Hepatocyte (in vitro differentiated cells): ENCODE measurements at regions not wholly inside any gene's neighbourhood (a gene's known extent, or its start where the extent isn't known, plus 50 kb on each side); places are given as distances from the start of the nearest gene placed in this dataset.
"Not testable (repeated sequence)": the region's sequence is repeated elsewhere in the genome, so short reads cannot be mapped to it uniquely, and the experiment has no call there.

Source experiments
- DNase-seq: peaks from one replicate; pipeline ENCODE4 v3.0.0-alpha.2; 2016; ENCODE audit warnings: low spot score
- H2AFZ ChIP-seq: fragments of 200-600 bp; sonication (generic); 2 replicates; pipeline ENCODE4 v1.6.0; 2016; ENCODE audit warnings: antibody characterized with exemption, mild to moderate bottlenecking
- H3K27ac ChIP-seq: fragments of 200-600 bp; sonication (generic); 2 replicates; pipeline ENCODE4 v1.5.1; 2016; ENCODE audit warnings: mild to moderate bottlenecking
- H3K27me3 ChIP-seq: fragments of 200-600 bp; sonication (generic); 2 replicates; pipeline ENCODE4 v1.6.1; 2016
- H3K36me3 ChIP-seq: fragments of 200-600 bp; sonication (generic); replicated peaks from 2 replicates; pipeline ENCODE4 v1.5.1; 2016; ENCODE audit warnings: low read depth; ENCODE audit not compliant: insufficient read depth
- H3K4me1 ChIP-seq: fragments of 200-600 bp; sonication (generic); 2 replicates; pipeline ENCODE4 v1.5.1; 2016; ENCODE audit warnings: mild to moderate bottlenecking, moderate library complexity; ENCODE audit not compliant: insufficient read depth
- H3K4me2 ChIP-seq: fragments of 200-600 bp; sonication (generic); 2 replicates; pipeline ENCODE4 v1.6.0; 2016
- H3K4me3 ChIP-seq: fragments of 200-600 bp; sonication (generic); 2 replicates; pipeline ENCODE4 v1.5.1; 2016; ENCODE audit warnings: mild to moderate bottlenecking
- H3K79me2 ChIP-seq: fragments of 200-600 bp; sonication (generic); 2 replicates; pipeline ENCODE4 v1.6.0; 2017; ENCODE audit warnings: mild to moderate bottlenecking
- H3K9me2 ChIP-seq: fragments of 200-600 bp; sonication (generic); replicated peaks from 2 replicates; pipeline ENCODE4 v1.6.0; 2017; ENCODE audit warnings: mild to moderate bottlenecking; ENCODE audit not compliant: insufficient read depth
- H3K9me3 ChIP-seq: fragments of 200-600 bp; sonication (generic); 2 replicates; pipeline ENCODE4 v1.5.1; 2016; ENCODE audit warnings: low read depth, mild to moderate bottlenecking
- H4K20me1 ChIP-seq: fragments of 200-600 bp; sonication (generic); 2 replicates; pipeline ENCODE4 v1.6.0; 2016; ENCODE audit warnings: mild to moderate bottlenecking; ENCODE audit not compliant: insufficient read depth, poor library complexity, severe bottlenecking
- CTCF ChIP-seq: fragments of 200-600 bp; sonication (generic); IDR thresholded peaks from 2 replicates; pipeline ENCODE4 v1.5.1; 2016; ENCODE audit warnings: antibody characterized with exemption, mild to moderate bottlenecking; ENCODE audit not compliant: poor library complexity
- EZH2 ChIP-seq: fragments of 200-600 bp; sonication (generic); IDR thresholded peaks from 2 replicates; pipeline ENCODE4 v1.6.1; 2016; ENCODE audit warnings: antibody characterized with exemption, mild to moderate bottlenecking, borderline replicate concordance
- EZH2phosphoT487 ChIP-seq: fragments of 200-600 bp; sonication (generic); IDR thresholded peaks from one replicate; pipeline ENCODE4 v1.6.1; 2018; ENCODE audit warnings: antibody characterized with exemption, mild to moderate bottlenecking, low read depth, moderate library complexity; ENCODE audit not compliant: unreplicated experiment, severe bottlenecking
- WGBS: methylation state at CpG from one replicate; pipeline ENCODE4 v1.1.6; 2016; ENCODE audit warnings: low lambda C conversion rate; ENCODE audit errors: missing lambda C conversion rate; 5-methylcytosine and 5-hydroxymethylcytosine counted together

GRCh38 chr16:79988721-79989220, 388.2 kb upstream of the MAF start:
- Histone ChIP-seq H3K36me3 (no peaks in the 10 kb centered on the region), H3K79me2 (no peaks in the 10 kb centered on the region), H3K4me3 (no peak overlapping the region), H3K27ac (no peak overlapping the region), H4K20me1 (no peaks in the 10 kb centered on the region), H3K9me2 (no peaks in the 10 kb centered on the region), H3K9me3 (no peaks in the 10 kb centered on the region), H3K27me3 (no peaks in the 10 kb centered on the region), H3K4me1 (peaks cover 10% of the 10 kb centered on the region), H2AFZ (no peak overlapping the region), H3K4me2 (no peak overlapping the region)
- TF ChIP-seq EZH2phosphoT487 (no peak), CTCF (no peak), EZH2 (no peak)
- 44% methylated on average over 3 of the region's 3 CpGs for WGBS
- no peak for DNase-seq

GRCh38 chr16:79988089-79988488, 387.6 kb upstream of the MAF start:
- no peak for DNase-seq
- H4K20me1 ChIP-seq: no peaks in the 10 kb centered on the region
- H3K27ac ChIP-seq: no peak overlapping the region
- peaks cover 10% of the 10 kb centered on the region for H3K4me1 ChIP-seq
- H3K79me2 ChIP-seq: no peaks in the 10 kb centered on the region
- no peaks in the 10 kb centered on the region for H3K36me3 ChIP-seq
- H2AFZ ChIP-seq: no peak overlapping the region
- H3K4me3 ChIP-seq: no peak overlapping the region
- TF ChIP-seq EZH2phosphoT487 (no peak), EZH2 (no peak), CTCF (no peak)
- no peaks in the 10 kb centered on the region for H3K9me3 ChIP-seq
- H3K9me2 ChIP-seq: no peaks in the 10 kb centered on the region
- no peak overlapping the region for H3K4me2 ChIP-seq
- WGBS: 83% methylated on average over 3 of the region's 3 CpGs
- no peaks in the 10 kb centered on the region for H3K27me3 ChIP-seq

GRCh38 chr16:79986352-79986751, 385.8 kb upstream of the MAF start:
- WGBS: 91% methylated on average over 4 of the region's 4 CpGs
- no peak overlapping the region for H2AFZ ChIP-seq
- no peak overlapping the region for H3K27ac ChIP-seq
- H4K20me1 ChIP-seq: no peaks in the 10 kb centered on the region
- H3K4me3 ChIP-seq: no peak overlapping the region
- H3K4me1 ChIP-seq: peaks cover 10% of the 10 kb centered on the region
- no peak overlapping the region for H3K4me2 ChIP-seq
- H3K36me3 ChIP-seq: no peaks in the 10 kb centered on the region
- H3K79me2 ChIP-seq: no peaks in the 10 kb centered on the region
- H3K27me3 ChIP-seq: no peaks in the 10 kb centered on the region
- no peaks in the 10 kb centered on the region for H3K9me3 ChIP-seq
- TF ChIP-seq EZH2phosphoT487: no peak
- no peak for DNase-seq
- no peaks in the 10 kb centered on the region for H3K9me2 ChIP-seq

- H3K9me3 ChIP-seq: no peaks in the 10 kb centered on the region
- no peaks in the 10 kb centered on the region for H3K36me3 ChIP-seq
- H3K27ac ChIP-seq: no peak overlapping the region
- no peak overlapping the region for H2AFZ ChIP-seq
- no peak for DNase-seq
- TF ChIP-seq EZH2 (no peak), CTCF (no peak), EZH2phosphoT487 (no peak)
- H3K4me2 ChIP-seq: no peak overlapping the region
- 61% methylated on average over 3 of the region's 3 CpGs for WGBS
- H3K9me2 ChIP-seq: no peaks in the 10 kb centered on the region
- no peaks in the 10 kb centered on the region for H3K27me3 ChIP-seq
- H3K4me3 ChIP-seq: no peak overlapping the region
- H3K4me1 ChIP-seq: peaks cover 10% of the 10 kb centered on the region
- no peaks in the 10 kb centered on the region for H3K79me2 ChIP-seq
- no peaks in the 10 kb centered on the region for H4K20me1 ChIP-seq
Observed at GRCh38 chr16:79985606-79986005, 385.1 kb upstream of the MAF start.

GRCh38 chr16:79984149-79984548, 383.6 kb upstream of the MAF start:
- not testable (repeated sequence) for H3K27me3 ChIP-seq, H4K20me1 ChIP-seq, DNase-seq, H3K79me2 ChIP-seq, H3K4me3 ChIP-seq, H3K4me1 ChIP-seq, H3K27ac ChIP-seq, H2AFZ ChIP-seq, H3K4me2 ChIP-seq, H3K9me3 ChIP-seq, H3K9me2 ChIP-seq, H3K36me3 ChIP-seq
- 95% methylated on average over 6 of the region's 6 CpGs for WGBS
